Erythroblast (primary cell): ENCODE measurements at regions not wholly inside any gene's neighbourhood (a gene's known extent, or its start where the extent isn't known, plus 50 kb on each side); places are given as distances from the start of the nearest gene placed in this dataset.

Experiments used
- GATA1 ChIP-seq: IDR thresholded peaks from 2 replicates; pipeline ENCODE4 v1.6.1; 2011; ENCODE audit warnings: low read depth, mild to moderate bottlenecking, control low read depth, low read length, moderate library complexity
- POLR2A ChIP-seq: IDR thresholded peaks from 2 replicates; pipeline ENCODE4 v1.6.1; 2011; ENCODE audit warnings: mild to moderate bottlenecking, low read length

DNA sequence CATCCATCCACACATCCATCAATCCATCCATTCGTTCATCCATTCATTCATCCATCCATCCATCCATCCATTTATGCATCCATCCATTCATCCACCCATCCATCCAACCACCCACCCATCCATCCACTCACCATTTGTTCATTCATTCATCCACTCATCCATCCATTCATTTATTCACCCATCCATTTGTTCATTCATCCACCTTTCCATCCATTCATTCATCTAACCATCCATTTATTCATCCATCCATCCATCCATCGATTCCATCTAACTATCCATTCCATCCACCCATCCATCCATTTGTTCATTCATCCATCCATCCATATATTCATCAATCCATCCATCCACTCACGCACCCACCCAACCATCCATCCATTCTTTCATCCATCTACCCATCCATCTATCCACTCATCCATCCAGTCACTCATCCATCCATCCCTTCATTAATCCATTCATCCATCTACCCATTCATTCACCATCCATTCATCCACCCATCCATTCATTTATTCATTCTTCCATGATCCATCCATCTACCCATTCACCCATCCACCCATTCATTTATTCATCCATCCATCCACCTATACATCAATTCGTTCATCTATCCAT, 225.0 kb downstream of the TUBA3C start:
- no peak for TF ChIP-seq POLR2A
- TF ChIP-seq GATA1: no peak
